ENCODE measurements at regions not wholly inside any gene's neighbourhood (a gene's known extent, or its start where the extent isn't known, plus 50 kb on each side); places are given as distances from the start of the nearest gene placed in this dataset.

- Histone ChIP-seq H3K4me2 (ENCODE audit: insufficient read depth in 1 of 2, low read depth in 2 of 2, low read length in 2 of 2) (no peak overlapping the region), H3K18ac (ENCODE audit: extremely low read depth, low read length) (no peak overlapping the region), H3K23ac (ENCODE audit: insufficient read length) (no peak overlapping the region), H3K4ac (replicated peaks; ENCODE audit: insufficient read length, low read depth, low read length) (no peak overlapping the region), H4K5ac (ENCODE audit: insufficient read length, low read depth, low read length) (no peak overlapping the region), H2BK120ac (replicated peaks; ENCODE audit: low read depth, low read length) (no peak overlapping the region), H3K79me2 (ENCODE audit: control insufficient read depth in 1 of 2, insufficient read depth in 2 of 2, low read length in 2 of 2) (no peaks in the 10 kb centered on the region), H4K8ac (ENCODE audit: extremely low read depth, insufficient read depth, low read length) (no peak overlapping the region), H4K91ac (replicated peaks; ENCODE audit: insufficient read length, low read length) (no peak overlapping the region), H2BK20ac (ENCODE audit: low read length) (no peak overlapping the region), H3K4me3 (ENCODE audit: extremely low read depth in 1 of 4, insufficient read depth in 2 of 4, low read depth in 3 of 4, low read length in 4 of 4) (no peak overlapping the region), H3K14ac (ENCODE audit: insufficient read length) (no peak overlapping the region), H3K79me1 (ENCODE audit: low read depth, low read length) (no peaks in the 10 kb centered on the region), H2AFZ (ENCODE audit: low read length) (no peak overlapping the region), H2BK5ac (ENCODE audit: low read depth, low read length) (no peak overlapping the region), H3K9ac (replicated peaks in 1 of 4; ENCODE audit: extremely low read depth in 1 of 4, low read depth in 3 of 4, low read length in 3 of 4) (no peak overlapping the region), H2AK5ac (ENCODE audit: low read depth, low read length) (no peak overlapping the region), H3K27me3 (replicated peaks in 1 of 4; ENCODE audit: control insufficient read depth in 3 of 4, extremely low read depth in 1 of 4, insufficient read depth in 3 of 4, low read length in 3 of 4) (no peaks in the 10 kb centered on the region), H3K23me2 (ENCODE audit: low read depth, low read length) (no peaks in the 10 kb centered on the region), H2BK12ac (ENCODE audit: low read depth, low read length) (no peak overlapping the region), H2BK15ac (ENCODE audit: low read length) (no peak overlapping the region), H3K36me3 (ENCODE audit: control insufficient read depth in 2 of 4, insufficient read depth in 4 of 4, low read length in 3 of 4) (no peaks in the 10 kb centered on the region), H3K4me1 (replicated peaks in 1 of 4; ENCODE audit: control insufficient read depth in 3 of 4, insufficient read depth in 4 of 4, low read length in 3 of 4) (0 out of 7 replicates have a peak, but pooled peaks cover 0 to 2% (median 0%) of the 10 kb centered on the region in 4 experiments), H4K20me1 (replicated peaks in 1 of 2; ENCODE audit: control insufficient read depth in 1 of 2, insufficient read depth in 2 of 2, low read length in 2 of 2) (no peaks in the 10 kb centered on the region), H3K56ac (replicated peaks; ENCODE audit: insufficient read length, low read depth, low read length) (no peak overlapping the region), H3K27ac (ENCODE audit: low read depth, low read length) (no peak overlapping the region), H3K9me3 (ENCODE audit: insufficient read depth in 2 of 2, low read depth in 1 of 2, low read length in 1 of 2) (no peaks in the 10 kb centered on the region)
- DNase-seq (ENCODE audit: low read depth in 1 of 2, low spot score in 2 of 2), result no peak
- 86% methylated on average over 2 of the region's 2 CpGs; no CpG with 5 or more reads in 1 of the 2 experiments for WGBS, 2 experiments (ENCODE audit: extremely low coverage in 1 of 2, insufficient coverage in 1 of 2, insufficient read length in 1 of 2, insufficient replicate concordance in 2 of 2, low coverage in 1 of 2, low lambda C conversion rate in 2 of 2, missing lambda C conversion rate in 1 of 2)
- no peak for TF ChIP-seq SP4 (IDR thresholded peaks at IDR 0.05; ENCODE audit: low read length)
- no peak for TF ChIP-seq SRF (IDR thresholded peaks at IDR 0.05; ENCODE audit: low read depth, low read length)
- no peak for TF ChIP-seq EZH2 (IDR thresholded peaks at IDR 0.05; ENCODE audit: low read depth, low read length, severe bottlenecking)
- TF ChIP-seq EP300 (IDR thresholded peaks at IDR 0.05; ENCODE audit: borderline replicate concordance in 1 of 2, low read depth in 2 of 2, low read length in 2 of 2), result no peak
- no peak for TF ChIP-seq GTF2F1 (IDR thresholded peaks at IDR 0.05; ENCODE audit: borderline replicate concordance, low read depth, low read length)
- no peak for TF ChIP-seq TAF7 (optimal IDR thresholded peaks at IDR 0.05; ENCODE audit: borderline replicate concordance, low read depth, low read length)
- no peak for TF ChIP-seq SP2 (IDR thresholded peaks at IDR 0.05; ENCODE audit: low read length)
- no peak for TF ChIP-seq EGR1 (IDR thresholded peaks at IDR 0.05; ENCODE audit: borderline replicate concordance, low read depth, low read length)
- TF ChIP-seq TCF12 (IDR thresholded peaks at IDR 0.05; ENCODE audit: low read depth, low read length), result no peak
- no peak for TF ChIP-seq JUN (IDR thresholded peaks at IDR 0.05; ENCODE audit: low read depth, low read length)
- ChIA-PET CTCF (ENCODE audit: partially characterized antibody) (interaction anchor here (0.6 to 4.0 kb wide), 7 partner anchors 14 to 381 kb away, joined by 3 to 18 read pairs (median 4); no protein-coding TSS in a partner anchor), POLR2A (ENCODE audit: partially characterized antibody) (no interaction called here)
- no peak for FAIRE-seq
Observed at GRCh38 chr6:18976091-18976490, 588.9 kb downstream of the RNF144B start.

All from H1 (cell line).